Upper lobe of left lung (tissue), 6 donors: ENCODE measurements at regions not wholly inside any gene's neighbourhood (a gene's known extent, or its start where the extent isn't known, plus 50 kb on each side); places are given as distances from the start of the nearest gene placed in this dataset.

Experiments used
- ATAC-seq, 2 donors: fragments of 200-7000 bp; cut with Tn5 transposase; one replicate each; pipeline ENCODE4 v1.9.1; 2022; ENCODE audit warnings: mild to moderate bottlenecking in 2 of 2, moderate library complexity in 2 of 2; ENCODE audit not compliant: low FRiP score in 2 of 2
- DNase-seq, 2 donors: peaks; one replicate each; pipeline ENCODE4 v3.0.0-alpha.2; 2019 to 2020
- H3K27ac ChIP-seq, 4 donors: fragments of 200-600 bp; sonication (generic); one replicate each; pipeline ENCODE4 v1.5.1; 2016 to 2019
- H3K27me3 ChIP-seq, 4 donors: fragments of 200-600 bp; sonication (generic); one replicate each; pipeline ENCODE4 v1.5.1; 2017 to 2019
- H3K36me3 ChIP-seq, 4 donors: fragments of 200-600 bp; sonication (generic); one replicate each; pipeline ENCODE4 v1.5.1; 2016 to 2019
- H3K4me1 ChIP-seq, 4 donors: fragments of 200-600 bp; sonication (generic); one replicate each; pipeline ENCODE4 v1.5.1; 2018 to 2019
- H3K4me3 ChIP-seq, 4 donors: fragments of 200-600 bp; sonication (generic); one replicate each; pipeline ENCODE4 v1.5.1; 2017 to 2019; ENCODE audit warnings: mild to moderate bottlenecking in 2 of 4, moderate library complexity in 1 of 4
- H3K9me3 ChIP-seq, 4 donors: fragments of 200-600 bp; sonication (generic); one replicate each; pipeline ENCODE4 v1.5.1; 2018 to 2019
- EP300 ChIP-seq, 4 donors: sonication (generic); formaldehyde crosslinking; IDR thresholded peaks; one replicate each; pipeline ENCODE4 v1.5.1; 2017; ENCODE audit warnings: antibody characterized with exemption in 4 of 4, control low read depth in 2 of 4
- POLR2A ChIP-seq, 4 donors: fragments of 450-650 bp; IDR thresholded peaks; one replicate each; pipeline ENCODE4 v1.5.1; 2016 to 2017; ENCODE audit warnings: antibody characterized with exemption in 4 of 4, mild to moderate bottlenecking in 2 of 4
- POLR2AphosphoS5 ChIP-seq, 2 donors: sonication (generic); formaldehyde crosslinking; IDR thresholded peaks; one replicate each; pipeline ENCODE4 v1.5.1; 2017; ENCODE audit warnings: antibody characterized with exemption in 2 of 2
- WGBS, 2 donors: methylation state at CpG; one replicate each; pipeline ENCODE4 v1.1.5; 2017 to 2018; 5-methylcytosine and 5-hydroxymethylcytosine counted together
- TF ChIP-seq, protein P1 (sequence below), 6 experiments: fragments of 450-650 bp in 4 of 6; fragments of 200-600 bp in 2 of 6; sonication (generic) in 2 of 6; IDR thresholded peaks; one replicate each; pipeline ENCODE4 v1.5.1; 2016 to 2019; ENCODE audit warnings: antibody characterized with exemption in 6 of 6
- donor health status: DM: no; HTN: no; CAD: no; lungs with moderate emphysema.
- donor health status: DM: no; HTN: yes; CAD: no; lungs with severe emphysema.

DNA sequence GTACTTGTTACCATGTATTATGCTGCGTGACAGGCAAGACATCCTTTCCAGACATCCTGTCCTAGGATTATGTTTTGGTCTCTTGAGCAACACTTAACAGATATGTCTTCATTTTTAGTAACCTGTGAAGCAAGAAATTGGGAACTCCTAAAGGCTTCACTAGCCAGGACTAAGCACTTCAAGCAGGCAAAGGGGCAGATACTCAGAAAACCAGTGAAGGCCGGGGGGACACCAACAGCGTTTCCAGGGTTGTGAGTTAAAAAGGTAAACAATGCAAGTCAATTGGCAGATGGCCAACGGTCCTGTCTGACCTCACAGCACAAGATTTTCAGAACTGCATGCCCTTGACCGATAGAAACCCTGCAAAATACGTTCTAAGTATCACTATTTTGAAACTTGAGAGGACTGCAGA, 77.6 kb upstream of the SFMBT2 start:
- Histone ChIP-seq H3K27me3 (no peaks in the 10 kb centered on the region), H3K4me3 (no peak overlapping the region), H3K9me3 (no peaks in the 10 kb centered on the region), H3K27ac (no peak overlapping the region), H3K4me1 (peaks cover 6 to 26% (median 17%) of the 10 kb centered on the region in 4 donors), H3K36me3 (no peaks in the 10 kb centered on the region)
- 12 to 22% methylated on average over 6 of the region's 6 CpGs for whole genome bisulfite sequencing, 2 donors
- peak in 1 of 2 donors; percentile 36 for ATAC-seq
- TF ChIP-seq, protein P1, sequence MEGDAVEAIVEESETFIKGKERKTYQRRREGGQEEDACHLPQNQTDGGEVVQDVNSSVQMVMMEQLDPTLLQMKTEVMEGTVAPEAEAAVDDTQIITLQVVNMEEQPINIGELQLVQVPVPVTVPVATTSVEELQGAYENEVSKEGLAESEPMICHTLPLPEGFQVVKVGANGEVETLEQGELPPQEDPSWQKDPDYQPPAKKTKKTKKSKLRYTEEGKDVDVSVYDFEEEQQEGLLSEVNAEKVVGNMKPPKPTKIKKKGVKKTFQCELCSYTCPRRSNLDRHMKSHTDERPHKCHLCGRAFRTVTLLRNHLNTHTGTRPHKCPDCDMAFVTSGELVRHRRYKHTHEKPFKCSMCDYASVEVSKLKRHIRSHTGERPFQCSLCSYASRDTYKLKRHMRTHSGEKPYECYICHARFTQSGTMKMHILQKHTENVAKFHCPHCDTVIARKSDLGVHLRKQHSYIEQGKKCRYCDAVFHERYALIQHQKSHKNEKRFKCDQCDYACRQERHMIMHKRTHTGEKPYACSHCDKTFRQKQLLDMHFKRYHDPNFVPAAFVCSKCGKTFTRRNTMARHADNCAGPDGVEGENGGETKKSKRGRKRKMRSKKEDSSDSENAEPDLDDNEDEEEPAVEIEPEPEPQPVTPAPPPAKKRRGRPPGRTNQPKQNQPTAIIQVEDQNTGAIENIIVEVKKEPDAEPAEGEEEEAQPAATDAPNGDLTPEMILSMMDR (IDR thresholded peaks at IDR 0.05): no peak
- TF ChIP-seq POLR2AphosphoS5 (IDR thresholded peaks at IDR 0.05): no peak
- no peak for TF ChIP-seq EP300 (IDR thresholded peaks at IDR 0.05)
- TF ChIP-seq POLR2A (IDR thresholded peaks at IDR 0.05): no peak
- DNase-seq: no peak

DNA sequence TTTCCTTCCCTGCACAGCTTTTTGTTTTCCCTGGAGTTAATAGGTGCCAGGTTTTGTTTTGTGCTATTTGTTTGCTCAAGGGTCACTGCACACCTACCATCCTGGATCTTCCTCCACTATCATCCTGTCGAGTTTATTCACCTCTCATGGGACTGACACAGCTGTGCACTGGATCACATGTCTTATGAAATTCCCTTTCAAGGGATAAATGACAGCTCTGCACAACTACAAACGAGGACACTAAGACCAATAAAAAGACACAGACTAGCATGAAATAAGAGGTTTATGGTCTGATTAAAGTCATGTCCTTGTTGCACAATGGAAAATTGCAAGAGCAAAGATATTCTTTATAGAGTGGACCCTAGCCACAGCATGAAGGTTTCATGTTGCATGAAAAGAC, 76.7 kb upstream of the SFMBT2 start:
- no peaks in the 10 kb centered on the region for H3K27me3 ChIP-seq
- ATAC-seq (no peak), DNase-seq (no peak)
- H3K27ac ChIP-seq: no peak overlapping the region
- TF ChIP-seq EP300 (IDR thresholded peaks at IDR 0.05): no peak
- TF ChIP-seq POLR2A (IDR thresholded peaks at IDR 0.05): no peak
- TF ChIP-seq, protein P1 (IDR thresholded peaks at IDR 0.05): no peak
- no peak for TF ChIP-seq POLR2AphosphoS5 (IDR thresholded peaks at IDR 0.05)
- no peak overlapping the region for H3K4me3 ChIP-seq
- no peaks in the 10 kb centered on the region for H3K36me3 ChIP-seq
- H3K9me3 ChIP-seq: no peaks in the 10 kb centered on the region
- WGBS, 2 donors: 47 to 55% methylated on average over 2 of the region's 2 CpGs
- peaks cover 6 to 26% (median 15%) of the 10 kb centered on the region in 4 donors for H3K4me1 ChIP-seq

DNA sequence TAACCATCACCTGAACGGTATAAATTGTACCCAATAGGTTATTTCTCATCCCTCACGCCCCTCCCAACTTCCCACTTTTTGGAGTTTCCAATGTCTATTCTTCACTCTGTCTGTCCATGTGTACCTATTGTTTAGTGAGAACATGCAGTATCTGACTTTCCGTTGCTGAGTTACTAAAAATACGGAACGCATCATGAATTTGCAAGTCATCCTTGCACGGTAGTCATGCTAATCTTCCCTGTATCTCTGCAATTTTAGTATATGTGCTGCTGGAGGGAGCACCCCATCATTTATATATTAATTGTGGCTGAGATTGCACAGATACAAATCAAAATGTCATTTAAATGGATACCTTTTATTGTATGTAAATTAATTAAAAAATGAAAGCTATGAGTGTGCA, 75.7 kb upstream of the SFMBT2 start:
- Histone ChIP-seq H3K9me3 (no peaks in the 10 kb centered on the region), H3K4me1 (peaks cover 6 to 26% (median 15%) of the 10 kb centered on the region in 4 donors), H3K36me3 (no peaks in the 10 kb centered on the region), H3K4me3 (no peak overlapping the region), H3K27me3 (no peaks in the 10 kb centered on the region), H3K27ac (no peak overlapping the region)
- WGBS, 2 donors: 74 to 81% methylated on average over 6 of the region's 6 CpGs
- DNase-seq (no peak), ATAC-seq (no peak)
- no peak for TF ChIP-seq POLR2AphosphoS5 (IDR thresholded peaks at IDR 0.05)
- TF ChIP-seq, protein P1 (IDR thresholded peaks at IDR 0.05): no peak

DNA sequence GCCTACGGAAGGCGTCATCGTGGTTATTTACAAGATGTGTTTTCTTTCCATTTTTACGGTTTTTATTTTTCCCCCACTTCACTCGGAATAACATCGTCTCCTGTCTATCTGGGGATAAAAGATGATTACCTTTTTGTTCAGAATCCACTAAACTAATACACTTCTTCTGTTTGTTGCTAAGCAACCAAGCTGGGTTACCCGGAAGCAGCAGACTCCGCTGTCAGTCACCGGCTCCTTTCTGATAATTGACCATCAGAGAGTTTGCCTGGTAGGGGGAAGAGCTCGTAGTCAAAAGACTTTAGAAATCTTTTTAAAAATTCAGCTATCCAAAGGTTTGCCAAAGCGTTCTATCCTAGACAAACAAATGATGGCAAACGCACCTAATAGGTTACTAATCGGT, 75.0 kb upstream of the SFMBT2 start:
- DNase-seq (no peak), ATAC-seq (no peak)
- WGBS, 2 donors: 79 to 84% methylated on average over 13 of the region's 13 CpGs
- Histone ChIP-seq H3K9me3 (no peaks in the 10 kb centered on the region), H3K27ac (no peak overlapping the region), H3K36me3 (no peaks in the 10 kb centered on the region), H3K27me3 (no peaks in the 10 kb centered on the region), H3K4me1 (peaks cover 6 to 26% (median 16%) of the 10 kb centered on the region in 4 donors), H3K4me3 (no peak overlapping the region)
- TF ChIP-seq EP300 (IDR thresholded peaks at IDR 0.05): no peak
- no peak for TF ChIP-seq POLR2A (IDR thresholded peaks at IDR 0.05)
- TF ChIP-seq, protein P1 (IDR thresholded peaks at IDR 0.05): no peak
- TF ChIP-seq POLR2AphosphoS5 (IDR thresholded peaks at IDR 0.05): no peak

DNA sequence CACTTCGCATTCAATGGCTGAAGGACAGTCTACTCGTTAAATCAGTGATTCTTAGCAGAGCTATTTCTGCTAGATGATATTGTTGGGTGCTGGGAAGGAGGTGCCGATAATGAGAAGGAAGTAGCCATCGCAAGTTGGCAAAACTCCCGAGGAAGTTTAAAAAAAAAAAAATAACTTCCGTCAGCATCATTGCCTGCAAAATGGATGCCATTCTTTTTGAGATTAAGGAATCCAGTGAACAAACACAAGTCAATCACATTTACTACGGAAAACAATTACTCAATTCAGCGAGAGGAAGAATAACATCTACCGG, 74.4 kb upstream of the SFMBT2 start:
- no peaks in the 10 kb centered on the region for H3K27me3 ChIP-seq
- ATAC-seq (no peak), DNase-seq (no peak)
- peak overlapping the region in 3 of 4 donors; percentile 42 to 49 (median 48) for H3K27ac ChIP-seq
- WGBS, 2 donors: 21 to 23% methylated on average over 9 of the region's 9 CpGs
- no peaks in the 10 kb centered on the region for H3K9me3 ChIP-seq
- peak overlapping the region in 1 of 4 donors; percentile 17 for H3K4me3 ChIP-seq
- TF ChIP-seq POLR2A (IDR thresholded peaks at IDR 0.05) (no peak), EP300 (IDR thresholded peaks at IDR 0.05) (no peak), POLR2AphosphoS5 (IDR thresholded peaks at IDR 0.05) (no peak)
- TF ChIP-seq, protein P1 (IDR thresholded peaks at IDR 0.05): no peak
- H3K36me3 ChIP-seq: no peaks in the 10 kb centered on the region
- peaks cover 6 to 27% (median 17%) of the 10 kb centered on the region in 4 donors for H3K4me1 ChIP-seq
